ENCODE measurements at regions not wholly inside any gene's neighbourhood (a gene's known extent, or its start where the extent isn't known, plus 50 kb on each side); places are given as distances from the start of the nearest gene placed in this dataset.

DNA sequence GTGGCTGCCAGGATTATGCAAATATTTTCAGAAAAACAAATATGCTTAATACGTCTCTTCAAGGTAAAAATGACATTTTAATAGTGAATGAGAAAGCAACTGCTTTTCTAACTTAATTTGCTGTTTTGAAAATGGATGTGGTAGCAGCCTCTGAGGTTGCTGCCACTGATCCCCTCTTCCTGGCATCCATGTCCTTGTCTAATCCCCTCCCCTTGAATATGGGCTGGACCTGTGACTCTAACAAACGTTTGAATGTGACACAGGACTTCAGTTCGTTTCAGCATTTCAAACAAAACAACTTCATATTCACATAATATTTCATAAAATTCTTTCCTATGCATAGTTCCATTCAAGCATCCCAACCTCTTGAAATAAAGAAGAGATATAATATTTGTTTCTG is 64.2 kb upstream of the SLC38A2 start:
- TF ChIP-seq, protein P1, sequence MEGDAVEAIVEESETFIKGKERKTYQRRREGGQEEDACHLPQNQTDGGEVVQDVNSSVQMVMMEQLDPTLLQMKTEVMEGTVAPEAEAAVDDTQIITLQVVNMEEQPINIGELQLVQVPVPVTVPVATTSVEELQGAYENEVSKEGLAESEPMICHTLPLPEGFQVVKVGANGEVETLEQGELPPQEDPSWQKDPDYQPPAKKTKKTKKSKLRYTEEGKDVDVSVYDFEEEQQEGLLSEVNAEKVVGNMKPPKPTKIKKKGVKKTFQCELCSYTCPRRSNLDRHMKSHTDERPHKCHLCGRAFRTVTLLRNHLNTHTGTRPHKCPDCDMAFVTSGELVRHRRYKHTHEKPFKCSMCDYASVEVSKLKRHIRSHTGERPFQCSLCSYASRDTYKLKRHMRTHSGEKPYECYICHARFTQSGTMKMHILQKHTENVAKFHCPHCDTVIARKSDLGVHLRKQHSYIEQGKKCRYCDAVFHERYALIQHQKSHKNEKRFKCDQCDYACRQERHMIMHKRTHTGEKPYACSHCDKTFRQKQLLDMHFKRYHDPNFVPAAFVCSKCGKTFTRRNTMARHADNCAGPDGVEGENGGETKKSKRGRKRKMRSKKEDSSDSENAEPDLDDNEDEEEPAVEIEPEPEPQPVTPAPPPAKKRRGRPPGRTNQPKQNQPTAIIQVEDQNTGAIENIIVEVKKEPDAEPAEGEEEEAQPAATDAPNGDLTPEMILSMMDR (IDR thresholded peaks at IDR 0.05 in 4 of 5, conservative IDR thresholded peaks at IDR 0.05 in 1 of 5) = no peak
- TF ChIP-seq POLR2A (IDR thresholded peaks at IDR 0.05) = no peak
